ENCODE measurements at regions not wholly inside any gene's neighbourhood (a gene's known extent, or its start where the extent isn't known, plus 50 kb on each side); places are given as distances from the start of the nearest gene placed in this dataset.

GRCh38 chr11:15468466-15468865 lies 353.7 kb downstream of the INSC start:
- TF ChIP-seq CTCF (IDR thresholded peaks at IDR 0.05; ENCODE audit: borderline replicate concordance, extremely low read depth, low read length, poor library complexity, severe bottlenecking) (no peak), EZH2 (IDR thresholded peaks at IDR 0.05; ENCODE audit: borderline replicate concordance, low read depth, low read length, severe bottlenecking) (no peak)
